Fibroblast of skin of left quadriceps (primary cell): ENCODE measurements at regions not wholly inside any gene's neighbourhood (a gene's known extent, or its start where the extent isn't known, plus 50 kb on each side); places are given as distances from the start of the nearest gene placed in this dataset.
"Not testable (repeated sequence)": the region's sequence is repeated elsewhere in the genome, so short reads cannot be mapped to it uniquely, and the experiment has no call there.

ENCODE experiments used
- DNase-seq, 2 experiments: peaks; one replicate each; pipeline ENCODE4 v3.0.0-alpha.2; 2013; ENCODE audit warnings: low read depth in 2 of 2

- DNase-seq, result no peak
Measured at GRCh38 chr12:113573148-113573547, 101.5 kb upstream of the LHX5 start.

GRCh38 chr12:113571713-113572112 lies 100.0 kb upstream of the LHX5 start:
- DNase-seq, result no peak

- no peak for DNase-seq
Measured at GRCh38 chr12:113569806-113570205, 98.1 kb upstream of the LHX5 start.

GRCh38 chr12:113568021-113568420 lies 96.3 kb upstream of the LHX5 start:
- no peak for DNase-seq

GRCh38 chr12:113565368-113565767 lies 93.7 kb upstream of the LHX5 start:
- DNase-seq, result no peak

- DNase-seq, result no peak
Measured at GRCh38 chr12:113561068-113561780, 89.6 kb upstream of the LHX5 start.

GRCh38 chr12:113559466-113559865 lies 87.8 kb upstream of the LHX5 start:
- DNase-seq, result no peak

- DNase-seq, result no peak
Measured at GRCh38 chr12:113555226-113555625, 83.6 kb upstream of the LHX5 start.

- no peak for DNase-seq
Measured at GRCh38 chr12:113552760-113553159, 81.1 kb upstream of the LHX5 start.

GRCh38 chr12:113551563-113551962 lies 79.9 kb upstream of the LHX5 start:
- no peak for DNase-seq

GRCh38 chr12:113548467-113548866 lies 76.8 kb upstream of the LHX5 start:
- DNase-seq, result no peak

- no peak for DNase-seq
Measured at GRCh38 chr12:113546916-113547863, 75.5 kb upstream of the LHX5 start.

GRCh38 chr12:113537751-113538087 lies 66.0 kb upstream of the LHX5 start:
- DNase-seq, result no peak

GRCh38 chr12:113537046-113537750 lies 65.5 kb upstream of the LHX5 start:
- no peak for DNase-seq

- no peak for DNase-seq
Measured at GRCh38 chr12:113535100-113535499, 63.4 kb upstream of the LHX5 start.

GRCh38 chr12:113534555-113534954 lies 62.9 kb upstream of the LHX5 start:
- DNase-seq, result no peak

GRCh38 chr12:113533842-113534375 lies 62.2 kb upstream of the LHX5 start:
- DNase-seq, result no peak

GRCh38 chr12:113532292-113532691 lies 60.6 kb upstream of the LHX5 start:
- no peak for DNase-seq

- DNase-seq, result not testable (repeated sequence)
Measured at GRCh38 chr12:113531073-113531472, 59.4 kb upstream of the LHX5 start.

GRCh38 chr12:113528606-113529293 lies 57.1 kb upstream of the LHX5 start:
- DNase-seq, result no peak

GRCh38 chr12:113525066-113525465 lies 53.4 kb upstream of the LHX5 start:
- no peak for DNase-seq

- DNase-seq, result no peak
Measured at GRCh38 chr12:113524495-113524894, 52.8 kb upstream of the LHX5 start.
